GM19397 (cell line): ENCODE measurements at regions not wholly inside any gene's neighbourhood (a gene's known extent, or its start where the extent isn't known, plus 50 kb on each side); places are given as distances from the start of the nearest gene placed in this dataset.
A peak's percentile ranks its signal among the peaks of the same experiment; 100 is the strongest.

Experiments
- ATAC-seq: cut with Tn5 transposase; IDR thresholded peaks from one replicate; pipeline ENCODE4 v1.9.1; 2021; ENCODE audit warnings: mild to moderate bottlenecking, moderate library complexity; ENCODE audit not compliant: unreplicated experiment

- ATAC-seq, result no peak
These were observed 213.5 kb downstream of the GPAM start for GRCh38 chr10:111970111-111970510.

- no peak for ATAC-seq
These were observed 211.5 kb downstream of the GPAM start for GRCh38 chr10:111972109-111972508.

GRCh38 chr10:111973306-111973705 is 210.3 kb downstream of the GPAM start:
- ATAC-seq, result no peak

GRCh38 chr10:111973826-111974225 is 209.7 kb downstream of the GPAM start:
- no peak for ATAC-seq

- no peak for ATAC-seq
These were observed 209.2 kb downstream of the GPAM start for GRCh38 chr10:111974325-111974724.

- no peak for ATAC-seq
These were observed 207.0 kb downstream of the GPAM start for GRCh38 chr10:111976557-111976956.

- no peak for ATAC-seq
These were observed 199.5 kb downstream of the GPAM start for GRCh38 chr10:111984057-111984456.

GRCh38 chr10:111986079-111986478 is 197.5 kb downstream of the GPAM start:
- ATAC-seq, result no peak

- ATAC-seq, result no peak
These were observed 194.9 kb downstream of the GPAM start for GRCh38 chr10:111988646-111989045.

GRCh38 chr10:111989136-111989911 is 194.2 kb downstream of the GPAM start:
- no peak for ATAC-seq

- no peak for ATAC-seq
These were observed 192.8 kb downstream of the GPAM start for GRCh38 chr10:111990734-111991133.

GRCh38 chr10:111993321-111993720 is 190.2 kb downstream of the GPAM start:
- ATAC-seq, result no peak

- ATAC-seq, result no peak
These were observed 189.6 kb downstream of the GPAM start for GRCh38 chr10:111993872-111994426.

- ATAC-seq, result peak; percentile 87
These were observed 187.5 kb downstream of the GPAM start for GRCh38 chr10:111996103-111996502.

- ATAC-seq, result no peak
These were observed 184.8 kb downstream of the GPAM start for GRCh38 chr10:111998728-111999127.

- ATAC-seq, result no peak
These were observed 184.2 kb downstream of the GPAM start for GRCh38 chr10:111999205-111999914.

- ATAC-seq, result no peak
These were observed 183.7 kb downstream of the GPAM start for GRCh38 chr10:111999915-112000302.

- no peak for ATAC-seq
These were observed 183.1 kb downstream of the GPAM start for GRCh38 chr10:112000466-112000865.

GRCh38 chr10:112002206-112002605 is 181.4 kb downstream of the GPAM start:
- ATAC-seq, result no peak

GRCh38 chr10:112004075-112004474 is 179.5 kb downstream of the GPAM start:
- no peak for ATAC-seq

- no peak for ATAC-seq
These were observed 178.5 kb downstream of the GPAM start for GRCh38 chr10:112005044-112005443.

GRCh38 chr10:112006407-112006806 is 177.2 kb downstream of the GPAM start:
- ATAC-seq, result no peak
